ENCODE measurements at regions not wholly inside any gene's neighbourhood (a gene's known extent, or its start where the extent isn't known, plus 50 kb on each side); places are given as distances from the start of the nearest gene placed in this dataset.

DNA sequence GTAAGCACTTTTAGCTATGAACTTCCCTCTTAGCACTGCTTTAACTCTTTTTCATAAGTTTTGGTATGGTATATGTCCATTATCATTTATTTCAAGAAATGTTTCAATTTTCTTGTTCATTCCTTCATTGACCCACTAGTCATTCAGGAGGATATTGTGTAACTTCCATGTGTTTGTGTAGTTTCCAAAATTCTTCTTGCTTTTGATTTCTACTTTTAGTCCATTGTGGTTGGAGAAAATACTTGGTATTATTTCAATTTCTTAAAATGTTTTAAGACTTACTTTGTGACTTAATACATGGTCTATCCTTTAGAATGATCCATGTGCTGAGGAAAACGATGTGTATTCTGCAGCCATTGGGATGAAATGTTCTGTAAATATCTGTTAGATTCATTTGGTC, 176.5 kb downstream of the CENPW start:
- Histone ChIP-seq H3K9me2 (ENCODE audit: insufficient read depth) (peaks cover 5% of the 10 kb centered on the region; the same call in 1 of the 2 replicates), H3K79me2 (ENCODE audit: insufficient read depth, low read length) (no peaks in the 10 kb centered on the region), H3K27ac (ENCODE audit: low read depth, low read length) (no peak overlapping the region), H2AFZ (ENCODE audit: low read depth, low read length, poor library complexity, severe bottlenecking) (no peak overlapping the region), H4K20me1 (ENCODE audit: insufficient read depth) (no peaks in the 10 kb centered on the region), H3K9ac (ENCODE audit: low read length) (no peak overlapping the region), H3K4me2 (ENCODE audit: low read length) (no peak overlapping the region), H3K36me3 (ENCODE audit: control insufficient read depth in 1 of 2, insufficient read depth in 2 of 2, low read length in 2 of 2) (no peaks in the 10 kb centered on the region), H3K4me3 (replicated peaks in 1 of 2; ENCODE audit: low read depth in 1 of 2, low read length in 2 of 2) (no peak overlapping the region), H3K4me1 (ENCODE audit: control insufficient read depth in 1 of 2, insufficient read depth in 2 of 2, low read length in 2 of 2) (no peaks in the 10 kb centered on the region), H3K27me3 (ENCODE audit: insufficient read depth, low read length) (no peaks in the 10 kb centered on the region), H3K9me3 (ENCODE audit: control insufficient read depth in 1 of 2, insufficient read depth in 1 of 2, low read depth in 1 of 2, low read length in 2 of 2) (no peaks in the 10 kb centered on the region)
- ChIA-PET RAD21 (ENCODE audit: low non-redundant PET in 1 of 2, low total read pairs in 2 of 2, uncharacterized antibody in 2 of 2, unreplicated experiment in 2 of 2) (no interaction called here), POLR2A (no interaction called here), CTCF (no interaction called here)
- ATAC-seq (no peak), DNase-seq (ENCODE audit: low read depth, low spot score) (no peak)
- TF ChIP-seq ELF1 (IDR thresholded peaks at IDR 0.05; ENCODE audit: borderline replicate concordance, low read depth) = no peak
- no peak for TF ChIP-seq ZFX (IDR thresholded peaks at IDR 0.05)
- TF ChIP-seq EZH2phosphoT487 (IDR thresholded peaks at IDR 0.05; ENCODE audit: borderline replicate concordance) = no peak
- TF ChIP-seq EZH2 (IDR thresholded peaks at IDR 0.05) = no peak
- TF ChIP-seq CEBPB (IDR thresholded peaks at IDR 0.05; ENCODE audit: low read depth) = no peak
- TF ChIP-seq CBX3 (IDR thresholded peaks at IDR 0.05; ENCODE audit: low read depth) = no peak
- no peak for TF ChIP-seq POLR2A (IDR thresholded peaks at IDR 0.05; ENCODE audit: borderline replicate concordance, extremely low read depth, insufficient read depth, insufficient read length)
- TF ChIP-seq FOSL1 (IDR thresholded peaks at IDR 0.05; ENCODE audit: low read depth) = no peak
- BruUV-seq (replicated peaks) = no TSS peak
- intact Hi-C loops (cut with micrococcal nuclease) = no loop called here

DNA sequence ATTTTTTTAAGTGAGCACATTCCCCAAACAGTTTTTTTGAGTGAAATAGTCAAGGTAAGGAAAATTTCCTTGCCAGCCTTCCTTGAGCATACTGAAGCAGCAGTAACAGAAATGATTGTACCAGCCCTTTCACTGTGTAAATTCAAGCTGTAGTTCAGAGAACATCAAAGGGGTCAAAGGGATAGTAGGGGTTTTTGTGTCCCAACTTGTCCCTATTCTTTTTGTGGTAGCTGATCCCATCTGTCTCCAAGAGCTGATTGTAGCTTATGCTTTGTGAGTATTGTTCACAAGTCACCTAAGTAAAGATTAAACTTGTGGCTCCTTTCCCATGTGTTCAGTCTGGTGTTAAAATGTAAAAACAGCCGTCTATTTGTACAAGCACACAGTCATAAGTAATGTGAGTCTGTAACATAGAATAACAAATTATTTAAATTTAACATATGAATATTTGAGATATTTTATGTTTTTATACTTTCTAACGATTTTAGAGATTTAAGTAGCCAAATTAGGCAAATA, 185.0 kb downstream of the CENPW start:
- no peak overlapping the region for H3K27ac ChIP-seq (ENCODE audit: low read depth, low read length)
- H3K4me3 ChIP-seq (replicated peaks in 1 of 2; ENCODE audit: low read depth in 1 of 2, low read length in 2 of 2) = no peak overlapping the region
- no peaks in the 10 kb centered on the region for H3K79me2 ChIP-seq (ENCODE audit: insufficient read depth, low read length)
- BruUV-seq (replicated peaks) = no TSS peak
- H3K9ac ChIP-seq (ENCODE audit: low read length) = no peak overlapping the region
- no peak overlapping the region for H2AFZ ChIP-seq (ENCODE audit: low read depth, low read length, poor library complexity, severe bottlenecking)
- TF ChIP-seq, protein P1, sequence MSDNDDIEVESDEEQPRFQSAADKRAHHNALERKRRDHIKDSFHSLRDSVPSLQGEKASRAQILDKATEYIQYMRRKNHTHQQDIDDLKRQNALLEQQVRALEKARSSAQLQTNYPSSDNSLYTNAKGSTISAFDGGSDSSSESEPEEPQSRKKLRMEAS (IDR thresholded peaks at IDR 0.05) = no peak
- TF ChIP-seq FOSL1 (IDR thresholded peaks at IDR 0.05; ENCODE audit: low read depth) (no peak), YY1 (IDR thresholded peaks at IDR 0.05; ENCODE audit: extremely low read depth, insufficient replicate concordance, low read depth, low read length) (no peak), ELF1 (IDR thresholded peaks at IDR 0.05; ENCODE audit: borderline replicate concordance, low read depth) (no peak), POLR2AphosphoS5 (IDR thresholded peaks at IDR 0.05; ENCODE audit: low read depth, low read length) (no peak), ZNF274 (IDR thresholded peaks at IDR 0.05; ENCODE audit: low read depth, low read length) (no peak)
- TF ChIP-seq, protein P2, sequence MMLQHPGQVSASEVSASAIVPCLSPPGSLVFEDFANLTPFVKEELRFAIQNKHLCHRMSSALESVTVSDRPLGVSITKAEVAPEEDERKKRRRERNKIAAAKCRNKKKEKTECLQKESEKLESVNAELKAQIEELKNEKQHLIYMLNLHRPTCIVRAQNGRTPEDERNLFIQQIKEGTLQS (IDR thresholded peaks at IDR 0.05) = no peak
- TF ChIP-seq, protein P3, sequence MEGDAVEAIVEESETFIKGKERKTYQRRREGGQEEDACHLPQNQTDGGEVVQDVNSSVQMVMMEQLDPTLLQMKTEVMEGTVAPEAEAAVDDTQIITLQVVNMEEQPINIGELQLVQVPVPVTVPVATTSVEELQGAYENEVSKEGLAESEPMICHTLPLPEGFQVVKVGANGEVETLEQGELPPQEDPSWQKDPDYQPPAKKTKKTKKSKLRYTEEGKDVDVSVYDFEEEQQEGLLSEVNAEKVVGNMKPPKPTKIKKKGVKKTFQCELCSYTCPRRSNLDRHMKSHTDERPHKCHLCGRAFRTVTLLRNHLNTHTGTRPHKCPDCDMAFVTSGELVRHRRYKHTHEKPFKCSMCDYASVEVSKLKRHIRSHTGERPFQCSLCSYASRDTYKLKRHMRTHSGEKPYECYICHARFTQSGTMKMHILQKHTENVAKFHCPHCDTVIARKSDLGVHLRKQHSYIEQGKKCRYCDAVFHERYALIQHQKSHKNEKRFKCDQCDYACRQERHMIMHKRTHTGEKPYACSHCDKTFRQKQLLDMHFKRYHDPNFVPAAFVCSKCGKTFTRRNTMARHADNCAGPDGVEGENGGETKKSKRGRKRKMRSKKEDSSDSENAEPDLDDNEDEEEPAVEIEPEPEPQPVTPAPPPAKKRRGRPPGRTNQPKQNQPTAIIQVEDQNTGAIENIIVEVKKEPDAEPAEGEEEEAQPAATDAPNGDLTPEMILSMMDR (IDR thresholded peaks at IDR 0.05 in 2 of 3, conservative IDR thresholded peaks at IDR 0.05 in 1 of 3; ENCODE audit: borderline replicate concordance in 1 of 3, insufficient read depth in 1 of 3, low read depth in 2 of 3, low read length in 2 of 3) = no peak
- RAD21 ChIA-PET (ENCODE audit: low non-redundant PET in 1 of 2, low total read pairs in 2 of 2, uncharacterized antibody in 2 of 2, unreplicated experiment in 2 of 2) = no interaction called here
- intact Hi-C loops (cut with micrococcal nuclease) = no loop called here
- CTCF ChIA-PET = no interaction called here
- DNase-seq (ENCODE audit: low read depth, low spot score) (no peak), ATAC-seq (no peak)
- no peaks in the 10 kb centered on the region for H3K36me3 ChIP-seq (ENCODE audit: control insufficient read depth in 1 of 2, insufficient read depth in 2 of 2, low read length in 2 of 2)
- no peaks in the 10 kb centered on the region for H3K4me1 ChIP-seq (ENCODE audit: control insufficient read depth in 1 of 2, insufficient read depth in 2 of 2, low read length in 2 of 2)
- POLR2A ChIA-PET = no interaction called here
- H3K9me2 ChIP-seq (ENCODE audit: insufficient read depth) = no peaks in the 10 kb centered on the region
- H3K27me3 ChIP-seq (ENCODE audit: insufficient read depth, low read length) = no peaks in the 10 kb centered on the region
- no peak overlapping the region for H3K4me2 ChIP-seq (ENCODE audit: low read length)
- no peaks in the 10 kb centered on the region for H4K20me1 ChIP-seq (ENCODE audit: insufficient read depth)
- no peaks in the 10 kb centered on the region for H3K9me3 ChIP-seq (ENCODE audit: control insufficient read depth in 1 of 2, insufficient read depth in 1 of 2, low read depth in 1 of 2, low read length in 2 of 2)
